HFF-Myc (cell line): ENCODE measurements at regions not wholly inside any gene's neighbourhood (a gene's known extent, or its start where the extent isn't known, plus 50 kb on each side); places are given as distances from the start of the nearest gene placed in this dataset.
A peak's percentile ranks its signal among the peaks of the same experiment; 100 is the strongest.

Experiments
- DNase-seq: peaks from one replicate; pipeline ENCODE4 v3.0.0-alpha.2; 2011; ENCODE audit warnings: low read depth; ENCODE audit errors: extremely low read depth
- H3K4me3 ChIP-seq: replicated peaks from 2 replicates; pipeline ENCODE4 v1.5.1; 2011; ENCODE audit warnings: low read depth, mild to moderate bottlenecking, control low read depth, low read length
- CTCF ChIP-seq: IDR thresholded peaks from 2 replicates; pipeline ENCODE4 v1.5.1; 2012; ENCODE audit warnings: mild to moderate bottlenecking, low read depth, low read length, control low read depth; ENCODE audit errors: missing control alignments

- peak; percentile 60 for DNase-seq
- H3K4me3 ChIP-seq = no peak overlapping the region
- TF ChIP-seq CTCF = no peak
Observed at GRCh38 chr15:35616498-35617271, 70.7 kb upstream of the DPH6 start.

- no peak for DNase-seq
- TF ChIP-seq CTCF = no peak
- H3K4me3 ChIP-seq = no peak overlapping the region
Observed at GRCh38 chr15:35618260-35619188, 72.6 kb upstream of the DPH6 start.

- H3K4me3 ChIP-seq = no peak overlapping the region
Observed at GRCh38 chr15:35622641-35623340, 76.8 kb upstream of the DPH6 start.

GRCh38 chr15:35624881-35625280, 78.9 kb upstream of the DPH6 start:
- DNase-seq = no peak
- TF ChIP-seq CTCF = no peak
- no peak overlapping the region for H3K4me3 ChIP-seq

More at GRCh38 chr15:35622641-35623340, 76.8 kb upstream of the DPH6 start:
- TF ChIP-seq CTCF = no peak
- no peak for DNase-seq

GRCh38 chr15:35626571-35627318, 80.8 kb upstream of the DPH6 start:
- no peak for DNase-seq
- TF ChIP-seq CTCF = no peak
- no peak overlapping the region for H3K4me3 ChIP-seq

- DNase-seq = no peak
- H3K4me3 ChIP-seq = no peak overlapping the region
- no peak for TF ChIP-seq CTCF
Observed at GRCh38 chr15:35627696-35628095, 81.7 kb upstream of the DPH6 start.
